PC-3 (cell line): ENCODE measurements at regions not wholly inside any gene's neighbourhood (a gene's known extent, or its start where the extent isn't known, plus 50 kb on each side); places are given as distances from the start of the nearest gene placed in this dataset.

Experiments used
- EZH2 ChIP-seq: fragments of 300-600 bp; sonication (generic); IDR thresholded peaks from one replicate; pipeline ENCODE4 v1.6.1; 2017; ENCODE audit warnings: antibody characterized with exemption, mild to moderate bottlenecking, low read length; ENCODE audit not compliant: unreplicated experiment
- TF ChIP-seq, protein P1 (sequence below): fragments of 300-600 bp; sonication (generic); conservative IDR thresholded peaks from 2 replicates; pipeline ENCODE4 v1.5.1; 2017; ENCODE audit warnings: antibody characterized with exemption, low read depth, mild to moderate bottlenecking, low read length

DNA sequence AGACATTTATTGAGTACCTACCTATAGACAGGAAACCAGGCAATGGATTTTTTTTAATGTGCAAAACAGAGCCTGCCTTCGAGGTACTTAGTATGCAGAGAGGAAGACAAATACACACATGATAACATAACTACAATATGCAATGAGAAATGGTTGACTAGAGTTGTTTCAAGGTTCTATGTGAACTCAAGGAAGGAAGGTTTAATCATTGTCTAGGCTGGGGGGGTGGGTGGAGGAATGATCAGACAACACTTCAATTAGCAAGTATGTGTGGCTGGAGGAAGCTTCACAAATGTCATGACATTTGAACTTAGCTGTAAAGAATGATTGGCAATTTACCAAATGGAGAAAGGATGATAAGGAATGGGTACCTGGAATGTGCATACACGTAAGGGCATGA is 985.3 kb downstream of the FLRT2 start:
- TF ChIP-seq, protein P1, sequence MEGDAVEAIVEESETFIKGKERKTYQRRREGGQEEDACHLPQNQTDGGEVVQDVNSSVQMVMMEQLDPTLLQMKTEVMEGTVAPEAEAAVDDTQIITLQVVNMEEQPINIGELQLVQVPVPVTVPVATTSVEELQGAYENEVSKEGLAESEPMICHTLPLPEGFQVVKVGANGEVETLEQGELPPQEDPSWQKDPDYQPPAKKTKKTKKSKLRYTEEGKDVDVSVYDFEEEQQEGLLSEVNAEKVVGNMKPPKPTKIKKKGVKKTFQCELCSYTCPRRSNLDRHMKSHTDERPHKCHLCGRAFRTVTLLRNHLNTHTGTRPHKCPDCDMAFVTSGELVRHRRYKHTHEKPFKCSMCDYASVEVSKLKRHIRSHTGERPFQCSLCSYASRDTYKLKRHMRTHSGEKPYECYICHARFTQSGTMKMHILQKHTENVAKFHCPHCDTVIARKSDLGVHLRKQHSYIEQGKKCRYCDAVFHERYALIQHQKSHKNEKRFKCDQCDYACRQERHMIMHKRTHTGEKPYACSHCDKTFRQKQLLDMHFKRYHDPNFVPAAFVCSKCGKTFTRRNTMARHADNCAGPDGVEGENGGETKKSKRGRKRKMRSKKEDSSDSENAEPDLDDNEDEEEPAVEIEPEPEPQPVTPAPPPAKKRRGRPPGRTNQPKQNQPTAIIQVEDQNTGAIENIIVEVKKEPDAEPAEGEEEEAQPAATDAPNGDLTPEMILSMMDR = no peak
- no peak for TF ChIP-seq EZH2
